HEK293 (cell line): ENCODE measurements at regions not wholly inside any gene's neighbourhood (a gene's known extent, or its start where the extent isn't known, plus 50 kb on each side); places are given as distances from the start of the nearest gene placed in this dataset.

Experiments
- CTCF ChIA-PET: fragments of 350-600 bp; formaldehyde crosslinking; extraction: SDS; loops from one replicate; lab custom pipeline; 2021; ENCODE audit warnings: antibody characterized with exemption; lab: Yijun Ruan, JAX
- POLR2A ChIA-PET: fragments of 300-600 bp; formaldehyde crosslinking; extraction: SDS; loops from one replicate; lab custom pipeline; 2020; ENCODE audit warnings: antibody characterized with exemption, inconsistent platforms; lab: Yijun Ruan, JAX
- H3K27ac ChIP-seq: fragments of 200-500 bp; sonication (Bioruptor generic); 2 replicates; pipeline ENCODE4 v1.5.1; 2014; ENCODE audit warnings: low read depth, low read length, control low read depth, inconsistent platforms; ENCODE audit errors: extremely low read depth
- H3K36me3 ChIP-seq, 2 experiments: fragments of 200-500 bp in 1 of 2; sonication (Bioruptor generic) in 1 of 2; 1 replicate in 1 of 2; 2 replicates in 1 of 2; pipeline ENCODE4 v1.5.1; 2014 to 2017; ENCODE audit warnings: inconsistent platforms in 2 of 2, low read length in 2 of 2; ENCODE audit not compliant: control insufficient read depth in 2 of 2, insufficient read depth in 1 of 2
- H3K4me1 ChIP-seq: fragments of 200-500 bp; sonication (Bioruptor generic); 2 replicates; pipeline ENCODE4 v1.5.1; 2014; ENCODE audit warnings: mild to moderate bottlenecking, low read length, inconsistent platforms; ENCODE audit not compliant: control insufficient read depth, insufficient read depth
- H3K4me3 ChIP-seq: 2 replicates; pipeline ENCODE4 v1.5.1; 2011; ENCODE audit warnings: low read depth, mild to moderate bottlenecking, control low read depth, low read length, moderate library complexity
- H3K9me3 ChIP-seq: fragments of 200-500 bp; sonication (Bioruptor generic); 2 replicates; pipeline ENCODE4 v1.5.1; 2014; ENCODE audit warnings: low read depth, low read length, inconsistent platforms; ENCODE audit not compliant: control insufficient read depth, insufficient read depth
- AEBP2 ChIP-seq: fragments of 450-650 bp; formaldehyde crosslinking; IDR thresholded peaks from 2 replicates; pipeline ENCODE4 v1.5.1; 2016; ENCODE audit warnings: missing biosample characterization, missing genetic modification characterization, borderline replicate concordance
- IKZF3 ChIP-seq: fragments of 450-650 bp; IDR thresholded peaks from 2 replicates; pipeline ENCODE4 v1.5.0; 2018; ENCODE audit warnings: missing biosample characterization, mild to moderate bottlenecking, missing genetic modification characterization, moderate library complexity
- INSM2 ChIP-seq: fragments of 450-650 bp; formaldehyde crosslinking; IDR thresholded peaks from 2 replicates; pipeline ENCODE4 v1.5.1; 2016; ENCODE audit warnings: missing biosample characterization, missing genetic modification characterization
- ZIC2 ChIP-seq: fragments of 450-650 bp; formaldehyde crosslinking; IDR thresholded peaks from 2 replicates; pipeline ENCODE4 v1.5.1; 2016; ENCODE audit warnings: missing biosample characterization, missing genetic modification characterization
- ZNF146 ChIP-seq: fragments of 450-650 bp; formaldehyde crosslinking; IDR thresholded peaks from 2 replicates; pipeline ENCODE4 v1.5.1; 2016; ENCODE audit warnings: missing biosample characterization, missing genetic modification characterization
- ZNF211 ChIP-seq: fragments of 450-650 bp; formaldehyde crosslinking; IDR thresholded peaks from 2 replicates; pipeline ENCODE4 v1.5.1; 2016; ENCODE audit warnings: low read depth, missing biosample characterization, missing genetic modification characterization
- ZNF335 ChIP-seq: fragments of 450-650 bp; formaldehyde crosslinking; conservative IDR thresholded peaks from 2 replicates; pipeline ENCODE4 v1.5.1; 2016; ENCODE audit warnings: missing biosample characterization, missing genetic modification characterization
- ZNF354C ChIP-seq: fragments of 450-650 bp; formaldehyde crosslinking; IDR thresholded peaks from 2 replicates; pipeline ENCODE4 v1.5.1; 2016; ENCODE audit warnings: missing biosample characterization, missing genetic modification characterization, low read depth, borderline replicate concordance
- ZNF423 ChIP-seq: fragments of 450-650 bp; formaldehyde crosslinking; IDR thresholded peaks from 2 replicates; pipeline ENCODE4 v1.5.1; 2016; ENCODE audit warnings: missing biosample characterization, missing genetic modification characterization
- ZNF426 ChIP-seq: fragments of 450-650 bp; formaldehyde crosslinking; IDR thresholded peaks from 2 replicates; pipeline ENCODE4 v1.5.1; 2017; ENCODE audit warnings: missing biosample characterization, missing genetic modification characterization, mild to moderate bottlenecking, inconsistent platforms, moderate library complexity
- ZNF501 ChIP-seq: fragments of 450-650 bp; formaldehyde crosslinking; IDR thresholded peaks from 2 replicates; pipeline ENCODE4 v1.5.1; 2016; ENCODE audit warnings: missing biosample characterization, missing genetic modification characterization
- ZNF510 ChIP-seq: fragments of 450-650 bp; formaldehyde crosslinking; IDR thresholded peaks from 2 replicates; pipeline ENCODE4 v1.5.1; 2018; ENCODE audit warnings: mild to moderate bottlenecking, missing genetic modification characterization, missing biosample characterization; ENCODE audit not compliant: insufficient replicate concordance
- ZNF514 ChIP-seq: fragments of 450-650 bp; formaldehyde crosslinking; IDR thresholded peaks from 2 replicates; pipeline ENCODE4 v1.5.1; 2016; ENCODE audit warnings: missing biosample characterization, missing genetic modification characterization
- ZNF571 ChIP-seq: fragments of 450-650 bp; formaldehyde crosslinking; IDR thresholded peaks from 2 replicates; pipeline ENCODE4 v1.5.0; 2017; ENCODE audit warnings: missing biosample characterization, missing genetic modification characterization
- ZNF664 ChIP-seq: fragments of 450-650 bp; formaldehyde crosslinking; IDR thresholded peaks from 2 replicates; pipeline ENCODE4 v1.5.1; 2016; ENCODE audit warnings: missing biosample characterization, missing genetic modification characterization
- ZNF768 ChIP-seq: fragments of 450-650 bp; formaldehyde crosslinking; IDR thresholded peaks from 2 replicates; pipeline ENCODE4 v1.5.1; 2018; ENCODE audit warnings: missing biosample characterization, mild to moderate bottlenecking, missing genetic modification characterization
- ZSCAN5A ChIP-seq: fragments of 450-650 bp; formaldehyde crosslinking; IDR thresholded peaks from 2 replicates; pipeline ENCODE4 v1.5.1; 2016; ENCODE audit warnings: missing biosample characterization, missing genetic modification characterization
- TF ChIP-seq, protein P1 (sequence below): fragments of 450-650 bp; formaldehyde crosslinking; IDR thresholded peaks from 2 replicates; pipeline ENCODE4 v1.5.1; 2016; ENCODE audit warnings: missing biosample characterization, missing genetic modification characterization
- TF ChIP-seq, protein P2 (sequence below): fragments of 450-650 bp; formaldehyde crosslinking; IDR thresholded peaks from 2 replicates; pipeline ENCODE4 v1.5.1; 2016; ENCODE audit warnings: missing biosample characterization, missing genetic modification characterization

DNA sequence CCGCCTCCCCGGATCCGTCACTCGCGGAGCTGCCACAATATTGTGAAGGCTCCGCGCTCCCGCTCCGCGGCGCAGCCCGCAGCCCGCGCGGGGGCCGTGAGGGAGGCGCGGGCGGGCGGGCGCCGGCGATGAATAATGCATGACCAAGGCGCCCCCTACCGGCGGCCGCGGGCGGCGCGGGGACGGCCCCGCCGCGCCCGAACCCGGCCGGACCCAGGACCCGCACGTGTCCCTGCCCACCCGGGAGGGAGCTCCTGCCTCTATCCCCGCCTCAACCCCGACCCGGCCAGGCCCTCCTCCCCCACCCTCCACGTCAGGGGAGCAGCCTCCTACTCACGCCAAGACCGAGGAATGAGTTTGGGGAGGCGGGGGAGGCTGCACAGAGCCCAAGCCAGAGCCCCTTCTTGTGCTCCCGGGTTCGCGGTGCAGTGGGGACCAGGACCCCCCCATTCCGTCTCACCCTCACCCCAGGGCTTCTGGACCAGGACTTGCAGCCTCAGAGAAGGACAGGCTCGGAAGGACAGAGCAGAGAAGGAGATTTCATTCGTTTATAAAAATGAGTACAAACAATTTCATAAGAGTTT is 70.8 kb upstream of the CASZ1 start (continued):
- TF ChIP-seq INSM2 (tag by site-specific recombination) (no peak), ZNF664 (tag by site-specific recombination) (no peak)

- Histone ChIP-seq H3K4me3 (no peak overlapping the region), H3K27ac (no peak overlapping the region), H3K9me3 (no peaks in the 10 kb centered on the region), H3K36me3 (no peaks in the 10 kb centered on the region), H3K4me1 (no peaks in the 10 kb centered on the region)
- CTCF ChIA-PET, result interaction anchor here (1.3 kb wide), 1 partner anchor 360 kb away, joined by 8 read pairs; no protein-coding TSS in a partner anchor
- POLR2A ChIA-PET, result no interaction called here
- peak; percentile 79; the same call in 1 of the 2 replicates for TF ChIP-seq ZNF768 (tag by site-specific recombination)
- TF ChIP-seq ZNF335 (tag by site-specific recombination), result peak; percentile 99
- TF ChIP-seq, protein P1, sequence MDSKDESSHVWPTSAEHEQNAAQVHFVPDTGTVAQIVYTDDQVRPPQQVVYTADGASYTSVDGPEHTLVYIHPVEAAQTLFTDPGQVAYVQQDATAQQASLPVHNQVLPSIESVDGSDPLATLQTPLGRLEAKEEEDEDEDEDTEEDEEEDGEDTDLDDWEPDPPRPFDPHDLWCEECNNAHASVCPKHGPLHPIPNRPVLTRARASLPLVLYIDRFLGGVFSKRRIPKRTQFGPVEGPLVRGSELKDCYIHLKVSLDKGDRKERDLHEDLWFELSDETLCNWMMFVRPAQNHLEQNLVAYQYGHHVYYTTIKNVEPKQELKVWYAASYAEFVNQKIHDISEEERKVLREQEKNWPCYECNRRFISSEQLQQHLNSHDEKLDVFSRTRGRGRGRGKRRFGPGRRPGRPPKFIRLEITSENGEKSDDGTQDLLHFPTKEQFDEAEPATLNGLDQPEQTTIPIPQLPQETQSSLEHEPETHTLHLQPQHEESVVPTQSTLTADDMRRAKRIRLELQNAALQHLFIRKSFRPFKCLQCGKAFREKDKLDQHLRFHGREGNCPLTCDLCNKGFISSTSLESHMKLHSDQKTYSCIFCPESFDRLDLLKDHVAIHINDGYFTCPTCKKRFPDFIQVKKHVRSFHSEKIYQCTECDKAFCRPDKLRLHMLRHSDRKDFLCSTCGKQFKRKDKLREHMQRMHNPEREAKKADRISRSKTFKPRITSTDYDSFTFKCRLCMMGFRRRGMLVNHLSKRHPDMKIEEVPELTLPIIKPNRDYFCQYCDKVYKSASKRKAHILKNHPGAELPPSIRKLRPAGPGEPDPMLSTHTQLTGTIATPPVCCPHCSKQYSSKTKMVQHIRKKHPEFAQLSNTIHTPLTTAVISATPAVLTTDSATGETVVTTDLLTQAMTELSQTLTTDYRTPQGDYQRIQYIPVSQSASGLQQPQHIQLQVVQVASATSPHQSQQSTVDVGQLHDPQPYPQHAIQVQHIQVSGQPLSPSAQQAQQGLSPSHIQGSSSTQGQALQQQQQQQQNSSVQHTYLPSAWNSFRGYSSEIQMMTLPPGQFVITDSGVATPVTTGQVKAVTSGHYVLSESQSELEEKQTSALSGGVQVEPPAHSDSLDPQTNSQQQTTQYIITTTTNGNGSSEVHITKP (tag by site-specific recombination), result 0 out of 2 replicates have a peak, but pooled peaks have one; percentile 16
- TF ChIP-seq, protein P2, sequence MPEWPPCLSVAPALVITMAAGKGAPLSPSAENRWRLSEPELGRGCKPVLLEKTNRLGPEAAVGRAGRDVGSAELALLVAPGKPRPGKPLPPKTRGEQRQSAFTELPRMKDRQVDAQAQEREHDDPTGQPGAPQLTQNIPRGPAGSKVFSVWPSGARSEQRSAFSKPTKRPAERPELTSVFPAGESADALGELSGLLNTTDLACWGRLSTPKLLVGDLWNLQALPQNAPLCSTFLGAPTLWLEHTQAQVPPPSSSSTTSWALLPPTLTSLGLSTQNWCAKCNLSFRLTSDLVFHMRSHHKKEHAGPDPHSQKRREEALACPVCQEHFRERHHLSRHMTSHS (tag by site-specific recombination), result no peak
- TF ChIP-seq ZIC2 (tag by site-specific recombination), result peak; percentile 86
- TF ChIP-seq ZNF510, result no peak
- TF ChIP-seq ZNF354C (tag by site-specific recombination), result no peak
- 0 out of 2 replicates have a peak, but pooled peaks have one; percentile 21 for TF ChIP-seq ZNF423 (tag by site-specific recombination)
Observed at GRCh38 chr1:10867914-10868598, 71.6 kb upstream of the CASZ1 start.

- TF ChIP-seq ZNF501 (tag by site-specific recombination), result no peak
- no peak for TF ChIP-seq ZSCAN5A (tag by site-specific recombination)
- TF ChIP-seq AEBP2 (tag by site-specific recombination), result no peak
- TF ChIP-seq IKZF3, result no peak
- no peak for TF ChIP-seq ZNF426
- TF ChIP-seq ZNF571 (tag by site-specific recombination), result no peak
- no peak for TF ChIP-seq ZNF211 (tag by site-specific recombination)
- no peak for TF ChIP-seq ZNF146 (tag by site-specific recombination)
- TF ChIP-seq ZNF514 (tag by site-specific recombination), result no peak
- CTCF ChIA-PET, result interaction anchor here (1.3 kb wide), 1 partner anchor 176 kb away, joined by 5 read pairs; no protein-coding TSS in a partner anchor
Observed at GRCh38 chr1:10868599-10868965, 72.1 kb upstream of the CASZ1 start.

More at GRCh38 chr1:10868599-10868965, 72.1 kb upstream of the CASZ1 start:
- Histone ChIP-seq H3K4me1 (no peaks in the 10 kb centered on the region), H3K36me3 (no peaks in the 10 kb centered on the region), H3K4me3 (no peak overlapping the region), H3K9me3 (no peaks in the 10 kb centered on the region), H3K27ac (no peak overlapping the region)
- POLR2A ChIA-PET, result no interaction called here
